ENCODE measurements at regions not wholly inside any gene's neighbourhood (a gene's known extent, or its start where the extent isn't known, plus 50 kb on each side); places are given as distances from the start of the nearest gene placed in this dataset.
"Not testable (repeated sequence)": the region's sequence is repeated elsewhere in the genome, so short reads cannot be mapped to it uniquely, and the experiment has no call there.

DNA sequence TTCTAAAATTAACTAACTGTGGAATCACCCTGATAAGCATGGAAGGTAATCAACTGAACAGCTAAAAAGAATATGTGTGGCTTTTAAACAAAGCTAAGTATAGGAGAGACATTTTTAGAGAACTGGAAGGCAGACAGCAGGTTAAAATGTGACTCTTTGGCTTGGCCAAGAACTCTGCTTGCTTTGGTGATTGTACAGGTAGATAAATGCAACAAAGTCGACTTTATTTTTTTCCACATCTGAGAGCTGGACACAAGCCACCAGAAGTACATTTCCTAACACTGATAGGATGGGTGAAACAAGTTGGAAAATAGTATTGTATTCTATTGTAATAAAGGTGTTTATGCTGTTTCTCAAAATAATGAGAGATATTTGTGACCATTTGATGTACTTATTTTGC lies 84.1 kb downstream of the RBMX2 start:
- no peaks in the 10 kb centered on the region for H3K9me3 ChIP-seq (ENCODE audit: control insufficient read depth, low read length)
- Mint-ChIP-seq H3K4me3 (no peak overlapping the region), H3K36me3 (ENCODE audit: low read depth) (no peaks in the 10 kb centered on the region), H3K9me3 (no peaks in the 10 kb centered on the region), H3K4me1 (no peaks in the 10 kb centered on the region), H3K27me3 (ENCODE audit: insufficient read depth) (peaks cover 2% of the 10 kb centered on the region), H3K27ac (no peak overlapping the region)
- WGBS, 2 experiments (ENCODE audit: insufficient coverage in 1 of 2, insufficient read length in 1 of 2): 71% methylated on average over 1 of the region's 1 CpG; no CpG with 5 or more reads in 1 of the 2 experiments
- H3K9ac ChIP-seq (ENCODE audit: extremely low read depth, low read length, poor library complexity, severe bottlenecking): no peak overlapping the region
- H3K36me3 ChIP-seq (ENCODE audit: control insufficient read depth, insufficient read depth, low read length): no peaks in the 10 kb centered on the region
- H3K4me3 ChIP-seq (ENCODE audit: low read length): no peak overlapping the region
- H3K27me3 ChIP-seq (ENCODE audit: control insufficient read depth, insufficient read depth, low read length, poor library complexity, severe bottlenecking): no peaks in the 10 kb centered on the region
- TF ChIP-seq, protein P1, sequence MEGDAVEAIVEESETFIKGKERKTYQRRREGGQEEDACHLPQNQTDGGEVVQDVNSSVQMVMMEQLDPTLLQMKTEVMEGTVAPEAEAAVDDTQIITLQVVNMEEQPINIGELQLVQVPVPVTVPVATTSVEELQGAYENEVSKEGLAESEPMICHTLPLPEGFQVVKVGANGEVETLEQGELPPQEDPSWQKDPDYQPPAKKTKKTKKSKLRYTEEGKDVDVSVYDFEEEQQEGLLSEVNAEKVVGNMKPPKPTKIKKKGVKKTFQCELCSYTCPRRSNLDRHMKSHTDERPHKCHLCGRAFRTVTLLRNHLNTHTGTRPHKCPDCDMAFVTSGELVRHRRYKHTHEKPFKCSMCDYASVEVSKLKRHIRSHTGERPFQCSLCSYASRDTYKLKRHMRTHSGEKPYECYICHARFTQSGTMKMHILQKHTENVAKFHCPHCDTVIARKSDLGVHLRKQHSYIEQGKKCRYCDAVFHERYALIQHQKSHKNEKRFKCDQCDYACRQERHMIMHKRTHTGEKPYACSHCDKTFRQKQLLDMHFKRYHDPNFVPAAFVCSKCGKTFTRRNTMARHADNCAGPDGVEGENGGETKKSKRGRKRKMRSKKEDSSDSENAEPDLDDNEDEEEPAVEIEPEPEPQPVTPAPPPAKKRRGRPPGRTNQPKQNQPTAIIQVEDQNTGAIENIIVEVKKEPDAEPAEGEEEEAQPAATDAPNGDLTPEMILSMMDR (conservative IDR thresholded peaks at IDR 0.05): no peak
- no peak for DNase-seq
- no peaks in the 10 kb centered on the region for H3K4me1 ChIP-seq (ENCODE audit: control insufficient read depth, insufficient read depth, low read length)
- no peak overlapping the region for H3K27ac ChIP-seq (ENCODE audit: low read depth, low read length)

DNA sequence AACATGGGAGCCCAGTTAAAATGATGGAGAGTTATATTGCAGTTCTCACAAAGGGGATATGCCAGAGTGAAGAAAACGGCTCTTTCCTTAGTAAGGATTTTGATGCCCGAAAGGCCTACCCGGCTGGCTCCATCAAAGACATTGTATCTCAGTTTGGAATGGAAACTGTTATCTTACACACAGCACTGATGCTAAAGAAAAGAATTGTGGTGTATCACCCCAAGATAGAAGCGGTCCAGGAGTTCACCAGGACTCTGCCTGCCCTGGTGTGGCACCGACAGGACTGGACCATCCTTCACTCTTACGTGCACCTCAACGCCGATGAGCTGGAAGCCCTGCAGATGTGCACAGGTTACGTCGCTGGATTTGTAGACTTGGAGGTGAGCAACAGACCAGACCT lies 93.7 kb downstream of the RBMX2 start:
- not testable (repeated sequence) for H3K9me3 Mint-ChIP-seq; H3K4me3 Mint-ChIP-seq; H3K36me3 Mint-ChIP-seq (ENCODE audit: low read depth); H3K4me1 Mint-ChIP-seq; H3K4me1 ChIP-seq (ENCODE audit: control insufficient read depth, insufficient read depth, low read length); H3K9me3 ChIP-seq (ENCODE audit: control insufficient read depth, low read length); H3K36me3 ChIP-seq (ENCODE audit: control insufficient read depth, insufficient read depth, low read length); H3K27me3 ChIP-seq (ENCODE audit: control insufficient read depth, insufficient read depth, low read length, poor library complexity, severe bottlenecking); H3K27me3 Mint-ChIP-seq (ENCODE audit: insufficient read depth); DNase-seq; H3K27ac Mint-ChIP-seq; H3K27ac ChIP-seq (ENCODE audit: low read depth, low read length); H3K9ac ChIP-seq (ENCODE audit: extremely low read depth, low read length, poor library complexity, severe bottlenecking); H3K4me3 ChIP-seq (ENCODE audit: low read length)
- WGBS, 2 experiments (ENCODE audit: insufficient coverage in 1 of 2, insufficient read length in 1 of 2): 99 to 100% methylated on average over 2 to 10 of the region's 10 CpGs

DNA sequence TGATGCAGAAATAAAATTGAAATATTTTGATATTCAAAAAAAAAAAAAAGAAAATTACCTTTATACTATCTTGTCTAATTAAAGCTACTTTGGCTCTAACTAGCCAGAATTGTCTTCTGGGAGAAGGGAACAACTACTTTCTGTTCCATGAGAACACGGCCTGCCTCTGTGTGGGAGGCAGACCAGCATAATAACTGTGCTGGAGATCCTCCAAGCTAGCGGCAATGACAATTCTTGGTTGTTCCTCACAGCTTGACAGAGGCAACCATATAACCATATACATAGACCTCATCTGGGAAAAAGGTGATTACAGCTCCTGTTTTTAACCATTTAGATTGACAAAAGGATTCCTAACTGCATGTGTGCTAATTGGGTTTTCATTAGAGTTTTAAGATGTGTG lies 95.7 kb downstream of the RBMX2 start:
- H3K4me1 ChIP-seq (ENCODE audit: control insufficient read depth, insufficient read depth, low read length): no peaks in the 10 kb centered on the region
- H3K27me3 ChIP-seq (ENCODE audit: control insufficient read depth, insufficient read depth, low read length, poor library complexity, severe bottlenecking): no peaks in the 10 kb centered on the region
- H3K36me3 ChIP-seq (ENCODE audit: control insufficient read depth, insufficient read depth, low read length): no peaks in the 10 kb centered on the region
- Mint-ChIP-seq H3K9me3 (peaks cover 3% of the 10 kb centered on the region), H3K4me3 (no peak overlapping the region), H3K27ac (no peak overlapping the region), H3K4me1 (no peaks in the 10 kb centered on the region), H3K36me3 (ENCODE audit: low read depth) (no peaks in the 10 kb centered on the region), H3K27me3 (ENCODE audit: insufficient read depth) (no peaks in the 10 kb centered on the region)
- no peak overlapping the region for H3K27ac ChIP-seq (ENCODE audit: low read depth, low read length)
- no peak for DNase-seq
- H3K9me3 ChIP-seq (ENCODE audit: control insufficient read depth, low read length): no peaks in the 10 kb centered on the region
- no peak overlapping the region for H3K9ac ChIP-seq (ENCODE audit: extremely low read depth, low read length, poor library complexity, severe bottlenecking)
- no peak overlapping the region for H3K4me3 ChIP-seq (ENCODE audit: low read length)
- 96% methylated on average over 2 of the region's 2 CpGs; no CpG with 5 or more reads in 1 of the 2 experiments for WGBS, 2 experiments (ENCODE audit: insufficient coverage in 1 of 2, insufficient read length in 1 of 2)
- TF ChIP-seq, protein P1 (conservative IDR thresholded peaks at IDR 0.05): no peak

DNA sequence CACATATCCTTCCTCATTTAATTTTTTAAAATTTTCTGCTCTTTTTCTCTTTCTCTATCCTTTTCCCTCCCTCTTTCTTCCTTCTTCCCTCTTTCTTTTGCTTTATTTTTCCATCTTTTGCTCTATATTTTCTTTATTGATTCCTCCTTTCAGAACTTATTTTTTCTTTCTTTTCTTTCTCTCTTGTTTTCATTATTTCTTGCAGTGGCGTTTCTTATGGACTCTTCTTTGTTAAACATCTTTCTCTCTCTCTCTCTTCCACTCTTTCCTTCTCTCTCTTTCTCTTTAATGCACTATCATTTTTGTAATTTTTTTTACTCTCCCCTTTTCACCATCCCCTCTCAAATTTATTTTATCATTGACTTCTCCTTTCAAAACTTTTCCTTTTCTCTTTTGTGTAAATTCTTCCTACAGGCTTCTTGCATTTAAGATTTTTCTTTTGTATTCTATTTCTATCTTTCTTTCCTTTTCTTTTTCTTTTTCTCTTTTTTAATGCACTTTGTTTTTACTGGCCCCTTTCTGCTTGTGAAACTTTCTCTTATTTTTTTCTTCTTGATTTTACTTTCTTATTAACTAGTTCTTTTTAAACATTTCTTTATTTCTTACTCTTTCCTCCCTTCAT lies 97.0 kb downstream of the RBMX2 start:
- no peaks in the 10 kb centered on the region for H3K27me3 Mint-ChIP-seq (ENCODE audit: insufficient read depth)
- TF ChIP-seq, protein P1 (conservative IDR thresholded peaks at IDR 0.05): no peak
- no peaks in the 10 kb centered on the region for H3K36me3 ChIP-seq (ENCODE audit: control insufficient read depth, insufficient read depth, low read length)
- H3K9me3 Mint-ChIP-seq: peaks cover 3% of the 10 kb centered on the region
- H3K9me3 ChIP-seq (ENCODE audit: control insufficient read depth, low read length): no peaks in the 10 kb centered on the region
- no peak overlapping the region for H3K27ac Mint-ChIP-seq
- H3K27ac ChIP-seq (ENCODE audit: low read depth, low read length): no peak overlapping the region
- no peaks in the 10 kb centered on the region for H3K4me1 ChIP-seq (ENCODE audit: control insufficient read depth, insufficient read depth, low read length)
- H3K9ac ChIP-seq (ENCODE audit: extremely low read depth, low read length, poor library complexity, severe bottlenecking): no peak overlapping the region
- no peak overlapping the region for H3K4me3 ChIP-seq (ENCODE audit: low read length)
- H3K4me1 Mint-ChIP-seq: no peaks in the 10 kb centered on the region
- no peak for DNase-seq
- H3K27me3 ChIP-seq (ENCODE audit: control insufficient read depth, insufficient read depth, low read length, poor library complexity, severe bottlenecking): no peaks in the 10 kb centered on the region
- 86 to 87% methylated on average over 1 of the region's 1 CpG for WGBS, 2 experiments (ENCODE audit: insufficient coverage in 1 of 2, insufficient read length in 1 of 2)
- H3K36me3 Mint-ChIP-seq (ENCODE audit: low read depth): no peaks in the 10 kb centered on the region
- no peak overlapping the region for H3K4me3 Mint-ChIP-seq
